HG03045 (cell line): ENCODE measurements at regions not wholly inside any gene's neighbourhood (a gene's known extent, or its start where the extent isn't known, plus 50 kb on each side); places are given as distances from the start of the nearest gene placed in this dataset.

Experiments used
- ATAC-seq: cut with Tn5 transposase; IDR thresholded peaks from one replicate; pipeline ENCODE4 v1.9.1; 2021; ENCODE audit warnings: mild to moderate bottlenecking, moderate library complexity; ENCODE audit not compliant: unreplicated experiment

- ATAC-seq: no peak
Measured at GRCh38 chr4:151953312-151953711, 192.5 kb upstream of the GATB start.

GRCh38 chr4:151952711-151953254 is 192.0 kb upstream of the GATB start:
- no peak for ATAC-seq

- ATAC-seq: no peak
Measured at GRCh38 chr4:151952137-151952536, 191.3 kb upstream of the GATB start.

GRCh38 chr4:151951671-151952050 is 190.9 kb upstream of the GATB start:
- no peak for ATAC-seq

GRCh38 chr4:151950993-151951670 is 190.3 kb upstream of the GATB start:
- ATAC-seq: no peak

GRCh38 chr4:151948351-151949016 is 187.7 kb upstream of the GATB start:
- ATAC-seq: no peak

- ATAC-seq: no peak
Measured at GRCh38 chr4:151946718-151947117, 185.9 kb upstream of the GATB start.

GRCh38 chr4:151942971-151943370 is 182.2 kb upstream of the GATB start:
- no peak for ATAC-seq

- ATAC-seq: no peak
Measured at GRCh38 chr4:151940926-151941617, 180.3 kb upstream of the GATB start.

GRCh38 chr4:151940291-151940690 is 179.5 kb upstream of the GATB start:
- no peak for ATAC-seq

GRCh38 chr4:151939670-151940069 is 178.9 kb upstream of the GATB start:
- ATAC-seq: no peak

- ATAC-seq: no peak
Measured at GRCh38 chr4:151935411-151935810, 174.6 kb upstream of the GATB start.

GRCh38 chr4:151934766-151935165 is 174.0 kb upstream of the GATB start:
- ATAC-seq: no peak

- ATAC-seq: no peak
Measured at GRCh38 chr4:151933122-151933827, 172.5 kb upstream of the GATB start.

GRCh38 chr4:151931563-151931962 is 170.8 kb upstream of the GATB start:
- ATAC-seq: no peak

GRCh38 chr4:151930372-151930771 is 169.6 kb upstream of the GATB start:
- ATAC-seq: no peak

GRCh38 chr4:151928112-151928511 is 167.3 kb upstream of the GATB start:
- no peak for ATAC-seq

GRCh38 chr4:151922811-151923210 is 162.0 kb upstream of the GATB start:
- ATAC-seq: no peak

- ATAC-seq: no peak
Measured at GRCh38 chr4:151922306-151922705, 161.5 kb upstream of the GATB start.

- no peak for ATAC-seq
Measured at GRCh38 chr4:151921811-151922210, 161.0 kb upstream of the GATB start.

GRCh38 chr4:151921386-151921785 is 160.6 kb upstream of the GATB start:
- ATAC-seq: no peak
